ENCODE measurements at regions not wholly inside any gene's neighbourhood (a gene's known extent, or its start where the extent isn't known, plus 50 kb on each side); places are given as distances from the start of the nearest gene placed in this dataset.
A peak's percentile ranks its signal among the peaks of the same experiment; 100 is the strongest.

GRCh38 chr9:89812556-89813181, 207.9 kb downstream of the GADD45G start:
- Histone ChIP-seq H2AFZ (no peak overlapping the region), H3K4me1 (ENCODE audit: insufficient read depth) (peaks cover 17% of the 10 kb centered on the region), H3K27ac (no peak overlapping the region), H3K9me2 (replicated peaks; ENCODE audit: insufficient read depth) (no peaks in the 10 kb centered on the region), H3K4me3 (no peak overlapping the region), H3K27me3 (no peaks in the 10 kb centered on the region), H3K4me2 (no peak overlapping the region), H4K20me1 (ENCODE audit: insufficient read depth, poor library complexity, severe bottlenecking) (no peaks in the 10 kb centered on the region), H3K79me2 (no peaks in the 10 kb centered on the region), H3K9me3 (ENCODE audit: low read depth) (no peaks in the 10 kb centered on the region), H3K36me3 (replicated peaks; ENCODE audit: insufficient read depth, low read depth) (no peaks in the 10 kb centered on the region)
- 96% methylated on average over 10 of the region's 10 CpGs for WGBS (ENCODE audit: low lambda C conversion rate, missing lambda C conversion rate)
- TF ChIP-seq EZH2 (IDR thresholded peaks at IDR 0.05; ENCODE audit: borderline replicate concordance): no peak
- TF ChIP-seq CTCF (IDR thresholded peaks at IDR 0.05; ENCODE audit: poor library complexity): no peak
- TF ChIP-seq EZH2phosphoT487 (IDR thresholded peaks at IDR 0.05; ENCODE audit: low read depth, severe bottlenecking, unreplicated experiment): no peak
- DNase-seq (ENCODE audit: low spot score): no peak

- H3K4me3 ChIP-seq: no peak overlapping the region
- no peak for DNase-seq (ENCODE audit: low spot score)
Observed at GRCh38 chr9:89813482-89813881, 208.7 kb downstream of the GADD45G start.

GRCh38 chr9:89814340-89815040, 209.7 kb downstream of the GADD45G start:
- Histone ChIP-seq H3K27me3 (no peaks in the 10 kb centered on the region), H3K9me2 (replicated peaks; ENCODE audit: insufficient read depth) (no peaks in the 10 kb centered on the region), H3K4me2 (no peak overlapping the region), H3K27ac (no peak overlapping the region), H2AFZ (no peak overlapping the region), H3K4me3 (no peak overlapping the region), H3K9me3 (ENCODE audit: low read depth) (no peaks in the 10 kb centered on the region), H3K36me3 (replicated peaks; ENCODE audit: insufficient read depth, low read depth) (no peaks in the 10 kb centered on the region), H4K20me1 (ENCODE audit: insufficient read depth, poor library complexity, severe bottlenecking) (no peaks in the 10 kb centered on the region), H3K79me2 (no peaks in the 10 kb centered on the region), H3K4me1 (ENCODE audit: insufficient read depth) (peaks cover 21% of the 10 kb centered on the region)
- WGBS (ENCODE audit: low lambda C conversion rate, missing lambda C conversion rate): 50% methylated on average over 9 of the region's 9 CpGs
- TF ChIP-seq CTCF (IDR thresholded peaks at IDR 0.05; ENCODE audit: poor library complexity) (peak; percentile 3), EZH2phosphoT487 (IDR thresholded peaks at IDR 0.05; ENCODE audit: low read depth, severe bottlenecking, unreplicated experiment) (no peak), EZH2 (IDR thresholded peaks at IDR 0.05; ENCODE audit: borderline replicate concordance) (no peak)
- peak; percentile 51 for DNase-seq (ENCODE audit: low spot score)

More at GRCh38 chr9:89813482-89813881, 208.7 kb downstream of the GADD45G start:
- Histone ChIP-seq H4K20me1 (ENCODE audit: insufficient read depth, poor library complexity, severe bottlenecking) (no peaks in the 10 kb centered on the region), H3K4me1 (ENCODE audit: insufficient read depth) (peaks cover 21% of the 10 kb centered on the region), H3K9me3 (ENCODE audit: low read depth) (no peaks in the 10 kb centered on the region), H3K4me2 (no peak overlapping the region), H2AFZ (no peak overlapping the region), H3K9me2 (replicated peaks; ENCODE audit: insufficient read depth) (no peaks in the 10 kb centered on the region), H3K79me2 (no peaks in the 10 kb centered on the region), H3K27ac (no peak overlapping the region), H3K36me3 (replicated peaks; ENCODE audit: insufficient read depth, low read depth) (no peaks in the 10 kb centered on the region), H3K27me3 (no peaks in the 10 kb centered on the region)
- 93% methylated on average over 5 of the region's 5 CpGs for WGBS (ENCODE audit: low lambda C conversion rate, missing lambda C conversion rate)
- TF ChIP-seq CTCF (IDR thresholded peaks at IDR 0.05; ENCODE audit: poor library complexity): no peak
- TF ChIP-seq EZH2phosphoT487 (IDR thresholded peaks at IDR 0.05; ENCODE audit: low read depth, severe bottlenecking, unreplicated experiment): no peak
- no peak for TF ChIP-seq EZH2 (IDR thresholded peaks at IDR 0.05; ENCODE audit: borderline replicate concordance)

Data from hepatocyte (in vitro differentiated cells).